WERI-Rb-1 (cell line): ENCODE measurements at regions not wholly inside any gene's neighbourhood (a gene's known extent, or its start where the extent isn't known, plus 50 kb on each side); places are given as distances from the start of the nearest gene placed in this dataset.

Experiments used
- DNase-seq: peaks from one replicate; pipeline ENCODE4 v3.0.0-alpha.2; 2020
- H3K27ac ChIP-seq: fragments of 250-450 bp; sonication (Bioruptor Pico); 2 replicates; pipeline ENCODE4 v1.5.1; 2020; ENCODE audit warnings: mild to moderate bottlenecking, moderate library complexity
- H3K27me3 ChIP-seq: fragments of 250-450 bp; sonication (Bioruptor Pico); 2 replicates; pipeline ENCODE4 v1.5.1; 2021; ENCODE audit warnings: mild to moderate bottlenecking, low read depth, moderate library complexity; ENCODE audit not compliant: insufficient read depth, severe bottlenecking
- H3K36me3 ChIP-seq: fragments of 250-450 bp; sonication (Bioruptor Pico); 2 replicates; pipeline ENCODE4 v1.5.1; 2020; ENCODE audit warnings: mild to moderate bottlenecking, moderate library complexity
- H3K4me3 ChIP-seq: 2 replicates; pipeline ENCODE4 v1.5.1; 2011; ENCODE audit warnings: low read depth, mild to moderate bottlenecking, control low read depth, low read length
- H3K9me3 ChIP-seq: fragments of 250-450 bp; sonication (Bioruptor Pico); 2 replicates; pipeline ENCODE4 v1.5.1; 2021; ENCODE audit warnings: mild to moderate bottlenecking, moderate library complexity; ENCODE audit not compliant: severe bottlenecking
- CTCF ChIP-seq: IDR thresholded peaks from 2 replicates; pipeline ENCODE4 v1.5.1; 2011; ENCODE audit warnings: low read depth, mild to moderate bottlenecking, control low read depth, inconsistent platforms, low read length

- no peaks in the 10 kb centered on the region for H3K9me3 ChIP-seq
These were observed 100.4 kb upstream of the CSF3R start for GRCh38 chr1:36583080-36583479.

GRCh38 chr1:36582066-36582755 lies 99.5 kb upstream of the CSF3R start:
- no peak overlapping the region for H3K27ac ChIP-seq
- TF ChIP-seq CTCF = no peak
- no peaks in the 10 kb centered on the region for H3K36me3 ChIP-seq
- no peaks in the 10 kb centered on the region for H3K9me3 ChIP-seq
- H3K4me3 ChIP-seq = no peak overlapping the region
- H3K27me3 ChIP-seq = no peaks in the 10 kb centered on the region
- no peak for DNase-seq

More at GRCh38 chr1:36583080-36583479, 100.4 kb upstream of the CSF3R start:
- DNase-seq = no peak
- no peaks in the 10 kb centered on the region for H3K27me3 ChIP-seq
- no peak overlapping the region for H3K27ac ChIP-seq
- no peak overlapping the region for H3K4me3 ChIP-seq
- TF ChIP-seq CTCF = no peak
- no peaks in the 10 kb centered on the region for H3K36me3 ChIP-seq

GRCh38 chr1:36580524-36580923 lies 97.8 kb upstream of the CSF3R start:
- DNase-seq = no peak

GRCh38 chr1:36579039-36579438 lies 96.3 kb upstream of the CSF3R start:
- H3K9me3 ChIP-seq = no peaks in the 10 kb centered on the region
- no peaks in the 10 kb centered on the region for H3K36me3 ChIP-seq
- no peak overlapping the region for H3K4me3 ChIP-seq
- no peak for TF ChIP-seq CTCF
- no peak for DNase-seq
- H3K27me3 ChIP-seq = no peaks in the 10 kb centered on the region
- no peak overlapping the region; the same call in 1 of the 2 replicates for H3K27ac ChIP-seq

More at GRCh38 chr1:36580524-36580923, 97.8 kb upstream of the CSF3R start:
- H3K36me3 ChIP-seq = no peaks in the 10 kb centered on the region
- no peak overlapping the region for H3K27ac ChIP-seq
- H3K9me3 ChIP-seq = no peaks in the 10 kb centered on the region
- no peak overlapping the region for H3K4me3 ChIP-seq
- no peaks in the 10 kb centered on the region for H3K27me3 ChIP-seq
- TF ChIP-seq CTCF = no peak

- peak; percentile 67 for DNase-seq
- no peak overlapping the region for H3K4me3 ChIP-seq
- no peaks in the 10 kb centered on the region for H3K36me3 ChIP-seq
- no peaks in the 10 kb centered on the region for H3K9me3 ChIP-seq
- peak overlapping the region; percentile 68 for H3K27ac ChIP-seq
- TF ChIP-seq CTCF = 0 out of 2 replicates have a peak, but pooled peaks have one; percentile 4
- H3K27me3 ChIP-seq = no peaks in the 10 kb centered on the region
These were observed 93.9 kb upstream of the CSF3R start for GRCh38 chr1:36576551-36577110.
